Natural killer cell (primary cell): ENCODE measurements at regions not wholly inside any gene's neighbourhood (a gene's known extent, or its start where the extent isn't known, plus 50 kb on each side); places are given as distances from the start of the nearest gene placed in this dataset.

ENCODE experiments used
- ATAC-seq, 3 donors: fragments of 150-1000 bp in 2 of 3; fragments of 200-7000 bp in 1 of 3; cut with Tn5 transposase; 1 replicate in 1 of 3; 2 replicates in 2 of 3; pipeline ENCODE4 v1.10.0; 2021; ENCODE audit warnings: mild to moderate bottlenecking in 2 of 3, moderate library complexity in 2 of 3
- DNase-seq, 2 donors: peaks; one replicate each; pipeline versions ENCODE4 v3.0.0 to v3.0.0-alpha.2; 2013 to 2021; ENCODE audit warnings: mixed read lengths in 1 of 2
- H3K27ac ChIP-seq: one replicate; pipeline ENCODE4 v1.5.1; 2013; ENCODE audit warnings: mild to moderate bottlenecking, low read length
- H3K27me3 ChIP-seq: one replicate; pipeline ENCODE4 v1.6.1; 2013; ENCODE audit warnings: low read length; ENCODE audit not compliant: control insufficient read depth, insufficient read depth
- H3K36me3 ChIP-seq: one replicate; pipeline ENCODE4 v1.6.1; 2013; ENCODE audit warnings: low read length; ENCODE audit not compliant: control insufficient read depth, insufficient read depth
- H3K4me1 ChIP-seq: one replicate; pipeline ENCODE4 v1.6.1; 2013; ENCODE audit warnings: low read length; ENCODE audit not compliant: control insufficient read depth, insufficient read depth
- H3K4me3 ChIP-seq: one replicate; pipeline ENCODE4 v1.5.1; 2013; ENCODE audit warnings: low read length
- H3K9me3 ChIP-seq: one replicate; pipeline ENCODE4 v1.6.1; 2013; ENCODE audit warnings: low read length; ENCODE audit not compliant: control insufficient read depth, insufficient read depth
- H3K27ac Mint-ChIP-seq, 2 donors: one replicate each; pipeline ENCODE4 v1.8.0; 2022; ENCODE audit warnings: mild to moderate bottlenecking in 2 of 2, mixed read lengths in 2 of 2, moderate library complexity in 1 of 2
- H3K27me3 Mint-ChIP-seq, 2 donors: one replicate each; pipeline ENCODE4 v1.8.0; 2022; ENCODE audit warnings: low read depth in 2 of 2, mixed read lengths in 2 of 2
- H3K36me3 Mint-ChIP-seq: one replicate; pipeline ENCODE4 v1.8.0; 2022; ENCODE audit warnings: mixed read lengths
- H3K4me1 Mint-ChIP-seq, 2 donors: one replicate each; pipeline ENCODE4 v1.8.0; 2022; ENCODE audit warnings: mixed read lengths in 2 of 2
- H3K4me3 Mint-ChIP-seq: one replicate; pipeline ENCODE4 v1.8.0; 2022; ENCODE audit warnings: mild to moderate bottlenecking, moderate library complexity, mixed read lengths
- H3K9me3 Mint-ChIP-seq, 2 donors: one replicate each; pipeline ENCODE4 v1.8.0; 2022; ENCODE audit warnings: mixed read lengths in 2 of 2
- WGBS: methylation state at CpG from one replicate; pipeline ENCODE4 v1.1.7; 2013; ENCODE audit warnings: missing lambda C conversion rate; ENCODE audit not compliant: insufficient coverage; 5-methylcytosine and 5-hydroxymethylcytosine counted together
- intact Hi-C: fragments of 100-400 bp; cut with micrococcal nuclease; formaldehyde crosslinking; loops from one replicate; pipeline ENCODE4 v1.14.2; 2022
- TF ChIP-seq, protein P1 (sequence below): fragments of 200-600 bp; IDR thresholded peaks from one replicate; pipeline ENCODE4 v1.8.0; 2022; ENCODE audit warnings: antibody characterized with exemption

DNA sequence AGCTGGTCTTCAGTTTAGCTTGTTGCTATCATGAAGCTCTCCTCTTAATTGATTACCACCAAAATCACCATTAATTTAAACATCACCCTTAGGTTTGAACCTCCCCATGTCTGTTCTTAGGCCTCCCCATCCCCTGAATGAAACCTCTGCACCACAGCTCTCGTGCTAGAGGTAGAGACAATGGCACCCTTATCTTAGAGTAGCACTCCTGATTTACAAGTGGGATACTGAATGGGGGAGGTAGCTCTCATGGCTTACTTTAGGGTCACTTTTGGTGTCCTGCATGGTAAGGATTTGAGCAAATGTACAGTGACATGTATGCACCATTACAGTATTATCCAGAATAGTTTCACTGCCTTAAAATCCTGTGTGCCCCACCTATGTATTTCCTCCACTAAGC is 115.6 kb upstream of the ADTRP start:
- intact Hi-C loops: no loop called here
- Histone ChIP-seq H3K36me3 (no peaks in the 10 kb centered on the region), H3K27me3 (no peaks in the 10 kb centered on the region), H3K27ac (no peak overlapping the region), H3K4me3 (no peak overlapping the region), H3K4me1 (no peaks in the 10 kb centered on the region), H3K9me3 (no peaks in the 10 kb centered on the region)
- Mint-ChIP-seq H3K36me3 (no peaks in the 10 kb centered on the region), H3K27me3 (peaks cover 8 to 33% of the 10 kb centered on the region in 2 donors), H3K4me3 (no peak overlapping the region), H3K9me3 (no peaks in the 10 kb centered on the region), H3K27ac (no peak overlapping the region), H3K4me1 (no peaks in the 10 kb centered on the region)
- TF ChIP-seq, protein P1, sequence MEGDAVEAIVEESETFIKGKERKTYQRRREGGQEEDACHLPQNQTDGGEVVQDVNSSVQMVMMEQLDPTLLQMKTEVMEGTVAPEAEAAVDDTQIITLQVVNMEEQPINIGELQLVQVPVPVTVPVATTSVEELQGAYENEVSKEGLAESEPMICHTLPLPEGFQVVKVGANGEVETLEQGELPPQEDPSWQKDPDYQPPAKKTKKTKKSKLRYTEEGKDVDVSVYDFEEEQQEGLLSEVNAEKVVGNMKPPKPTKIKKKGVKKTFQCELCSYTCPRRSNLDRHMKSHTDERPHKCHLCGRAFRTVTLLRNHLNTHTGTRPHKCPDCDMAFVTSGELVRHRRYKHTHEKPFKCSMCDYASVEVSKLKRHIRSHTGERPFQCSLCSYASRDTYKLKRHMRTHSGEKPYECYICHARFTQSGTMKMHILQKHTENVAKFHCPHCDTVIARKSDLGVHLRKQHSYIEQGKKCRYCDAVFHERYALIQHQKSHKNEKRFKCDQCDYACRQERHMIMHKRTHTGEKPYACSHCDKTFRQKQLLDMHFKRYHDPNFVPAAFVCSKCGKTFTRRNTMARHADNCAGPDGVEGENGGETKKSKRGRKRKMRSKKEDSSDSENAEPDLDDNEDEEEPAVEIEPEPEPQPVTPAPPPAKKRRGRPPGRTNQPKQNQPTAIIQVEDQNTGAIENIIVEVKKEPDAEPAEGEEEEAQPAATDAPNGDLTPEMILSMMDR: no peak
- DNase-seq (no peak), ATAC-seq (no peak)
- WGBS: 63% methylated on average over 1 of the region's 1 CpG

DNA sequence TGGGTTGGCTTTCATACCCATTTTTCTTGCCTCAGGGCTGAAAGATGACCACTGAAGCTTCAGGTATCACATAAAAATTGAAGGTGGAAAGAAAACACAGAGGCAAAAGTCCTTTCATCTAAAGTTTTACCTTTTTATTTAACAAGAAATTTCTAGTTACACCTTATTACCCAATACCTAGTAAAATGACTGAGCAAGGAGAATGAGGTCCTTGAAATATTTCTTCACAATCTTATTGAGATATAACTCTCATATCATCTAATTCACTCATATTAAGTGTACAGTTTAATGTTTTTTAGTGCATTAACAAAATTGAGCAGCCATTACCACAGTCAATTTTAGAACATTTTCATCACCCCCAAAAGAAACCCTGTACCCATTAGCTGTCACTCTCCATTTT is 112.9 kb upstream of the ADTRP start:
- H3K4me1 Mint-ChIP-seq: no peaks in the 10 kb centered on the region
- H3K4me3 Mint-ChIP-seq: no peak overlapping the region
- DNase-seq: no peak
- H3K27ac Mint-ChIP-seq: no peak overlapping the region
- ATAC-seq: no peak
- no peaks in the 10 kb centered on the region for H3K4me1 ChIP-seq
- H3K4me3 ChIP-seq: no peak overlapping the region
- intact Hi-C loops: no loop called here
- TF ChIP-seq, protein P1: no peak
- no peaks in the 10 kb centered on the region for H3K36me3 Mint-ChIP-seq
- H3K27me3 Mint-ChIP-seq: peaks cover 8 to 27% of the 10 kb centered on the region in 2 donors
- H3K27me3 ChIP-seq: no peaks in the 10 kb centered on the region
- no peaks in the 10 kb centered on the region for H3K9me3 Mint-ChIP-seq
- no peaks in the 10 kb centered on the region for H3K9me3 ChIP-seq
- no peaks in the 10 kb centered on the region for H3K36me3 ChIP-seq
- no peak overlapping the region for H3K27ac ChIP-seq

DNA sequence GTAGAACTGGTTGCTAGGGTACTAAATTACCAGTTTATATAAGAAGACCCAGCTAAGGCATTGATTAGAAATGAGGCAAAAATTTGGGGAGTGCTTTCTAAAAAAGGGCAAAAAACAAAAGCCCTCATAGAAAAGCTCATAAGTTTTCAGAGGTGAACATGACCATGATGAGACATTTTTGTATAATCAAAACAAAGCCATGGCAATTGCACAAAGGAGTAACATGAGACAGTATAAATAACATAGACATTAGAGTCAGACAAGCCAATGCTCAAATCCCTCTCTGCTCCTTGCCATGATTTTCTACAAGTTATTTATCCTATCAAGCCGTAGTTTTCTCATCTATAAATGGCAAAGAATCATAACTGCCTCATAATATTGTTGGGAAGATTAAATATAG is 112.2 kb upstream of the ADTRP start:
- no CpG with 5 or more reads among the region's 1 CpG for WGBS

DNA sequence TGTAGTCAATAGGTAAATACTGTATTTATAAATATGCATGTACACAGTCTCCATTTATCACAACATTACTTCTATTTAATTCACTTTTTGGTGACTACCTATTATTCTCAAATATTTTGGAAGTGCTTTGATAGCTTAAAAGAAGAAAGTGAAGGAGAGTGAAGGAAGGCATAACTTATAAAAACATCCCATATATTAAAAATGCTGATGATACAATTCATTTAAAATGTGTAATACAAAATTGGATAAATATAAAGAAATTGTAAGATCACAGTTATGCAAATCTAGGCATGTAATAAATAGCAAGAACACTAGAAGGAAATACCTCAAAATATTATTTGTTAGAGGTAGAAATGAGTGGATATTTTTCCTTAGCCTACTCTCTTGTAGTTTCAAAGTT is 111.6 kb upstream of the ADTRP start:
- H3K27me3 Mint-ChIP-seq: peaks cover 8 to 34% of the 10 kb centered on the region in 2 donors
- H3K9me3 Mint-ChIP-seq: no peaks in the 10 kb centered on the region
- ATAC-seq (no peak), DNase-seq (no peak)
- Histone ChIP-seq H3K4me3 (no peak overlapping the region), H3K27ac (no peak overlapping the region), H3K9me3 (no peaks in the 10 kb centered on the region), H3K4me1 (no peaks in the 10 kb centered on the region), H3K27me3 (no peaks in the 10 kb centered on the region), H3K36me3 (no peaks in the 10 kb centered on the region)
- H3K27ac Mint-ChIP-seq: no peak overlapping the region
- H3K4me1 Mint-ChIP-seq: no peaks in the 10 kb centered on the region
- intact Hi-C loops: no loop called here
- no peaks in the 10 kb centered on the region for H3K36me3 Mint-ChIP-seq
- no peak overlapping the region for H3K4me3 Mint-ChIP-seq
- TF ChIP-seq, protein P1: no peak

More for the DNA sequence above, 112.2 kb upstream of the ADTRP start:
- H3K36me3 ChIP-seq: no peaks in the 10 kb centered on the region
- TF ChIP-seq, protein P1: no peak
- Mint-ChIP-seq H3K4me3 (no peak overlapping the region), H3K4me1 (no peaks in the 10 kb centered on the region), H3K36me3 (no peaks in the 10 kb centered on the region), H3K27me3 (peaks cover 8 to 29% of the 10 kb centered on the region in 2 donors), H3K9me3 (no peaks in the 10 kb centered on the region), H3K27ac (no peak overlapping the region)
- ATAC-seq (no peak), DNase-seq (no peak)
- no peak overlapping the region for H3K4me3 ChIP-seq
- H3K9me3 ChIP-seq: no peaks in the 10 kb centered on the region
- no peaks in the 10 kb centered on the region for H3K4me1 ChIP-seq
- H3K27ac ChIP-seq: no peak overlapping the region
- intact Hi-C loops: no loop called here
- H3K27me3 ChIP-seq: no peaks in the 10 kb centered on the region
